ENCODE measurements at regions not wholly inside any gene's neighbourhood (a gene's known extent, or its start where the extent isn't known, plus 50 kb on each side); places are given as distances from the start of the nearest gene placed in this dataset.

DNA sequence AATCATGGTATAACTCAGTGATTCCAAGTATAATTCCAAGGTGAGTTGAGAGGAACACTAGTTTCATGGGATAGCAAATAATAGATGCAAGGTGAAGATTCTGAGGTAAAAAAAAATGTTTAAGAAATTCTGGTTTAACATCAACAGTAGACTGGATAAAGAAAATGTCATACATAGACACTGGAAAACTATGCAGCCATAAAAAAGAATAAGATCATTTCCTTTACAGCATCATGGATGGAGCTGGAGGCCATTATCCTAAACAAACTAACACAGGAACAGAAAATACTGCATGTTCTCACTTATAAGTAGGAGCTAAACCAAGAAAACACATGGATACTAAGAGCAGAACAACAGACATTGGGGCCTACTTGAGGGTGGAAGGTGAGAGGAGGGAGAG lies 54.6 kb upstream of the LEF1 start:
- DNase-seq (ENCODE audit: low read depth, low spot score) = no peak
- Histone ChIP-seq H3K27ac (ENCODE audit: low read length) (no peak overlapping the region), H3K4me1 (ENCODE audit: control insufficient read depth, insufficient read depth, low read length) (no peaks in the 10 kb centered on the region), H3K27me3 (ENCODE audit: control insufficient read depth, insufficient read depth, low read length) (no peaks in the 10 kb centered on the region), H3K36me3 (ENCODE audit: control insufficient read depth, insufficient read depth, low read length) (no peaks in the 10 kb centered on the region), H3K9me3 (ENCODE audit: control insufficient read depth, insufficient read depth, low read length) (no peaks in the 10 kb centered on the region), H3K4me3 (ENCODE audit: low read length) (no peak overlapping the region)

DNA sequence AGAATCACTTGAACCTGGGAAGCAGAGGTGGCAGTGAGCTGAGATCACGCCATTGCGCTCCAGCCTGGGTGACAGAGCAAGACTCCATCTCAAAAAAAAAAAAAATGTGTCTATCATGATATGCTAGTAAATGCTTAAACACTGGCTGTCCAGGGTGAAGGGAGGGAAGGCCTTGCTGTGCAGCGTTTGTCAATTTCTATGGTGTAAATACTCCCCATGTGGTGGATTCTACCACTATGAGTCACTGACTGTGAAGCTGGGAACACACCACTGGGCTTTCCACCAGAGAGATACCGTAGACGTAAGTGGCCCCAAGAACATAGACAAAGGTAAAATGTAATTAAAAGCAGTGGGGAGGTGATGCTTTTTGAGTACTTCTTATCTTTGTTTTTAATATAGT lies 51.3 kb upstream of the LEF1 start:
- no CpG with 5 or more reads among the region's 5 CpGs for WGBS (ENCODE audit: insufficient coverage, insufficient read length)
- Histone ChIP-seq H3K9me3 (ENCODE audit: control insufficient read depth, insufficient read depth, low read length) (no peaks in the 10 kb centered on the region), H3K4me3 (ENCODE audit: low read length) (no peak overlapping the region), H3K27me3 (ENCODE audit: control insufficient read depth, insufficient read depth, low read length) (no peaks in the 10 kb centered on the region), H3K36me3 (ENCODE audit: control insufficient read depth, insufficient read depth, low read length) (no peaks in the 10 kb centered on the region), H3K4me1 (ENCODE audit: control insufficient read depth, insufficient read depth, low read length) (no peaks in the 10 kb centered on the region), H3K27ac (ENCODE audit: low read length) (no peak overlapping the region)
- DNase-seq (ENCODE audit: low read depth, low spot score) = no peak

Measured in iPS DF 6.9 (cell line).